Heart left ventricle (tissue), 13 donors: ENCODE measurements at regions not wholly inside any gene's neighbourhood (a gene's known extent, or its start where the extent isn't known, plus 50 kb on each side); places are given as distances from the start of the nearest gene placed in this dataset.

Source experiments
- POLR2A ChIP-seq, 2 donors: fragments of 450-650 bp; IDR thresholded peaks; one replicate each; pipeline ENCODE4 v1.6.1; 2017; ENCODE audit warnings: antibody characterized with exemption in 2 of 2, mild to moderate bottlenecking in 2 of 2, moderate library complexity in 2 of 2
- TF ChIP-seq, protein P1 (sequence below), 12 donors: fragments of 200-600 bp; sonication (generic) in 4 of 12; IDR thresholded peaks; one replicate each; pipeline versions ENCODE4 v1.5.0 to v1.8.0; 2018 to 2022; ENCODE audit warnings: antibody characterized with exemption in 12 of 12, mild to moderate bottlenecking in 5 of 12
- donor health status: ischemic (EF 13 %, LVEDD 7.1; RV severe dilation, severe dysfunction).
- donor health status: DM: no; HTN: yes; CAD: no.
- donor health status: DM: no; HTN: no; CAD: no.
- donor health status: ischemic (EF 25% LVEDD 6.9; RV normal size, moderate dysfunction).
- donor health status: ischemic (EF 25% LVEDD 5.7; RV mildly dilated, moderate dysfunction).
- donor health status: ischemic (EF 35%, LVEDD 5.7; RV mildly dilated, moderate dysfunction).
- donor health status: nonischemic (EF 11% LVEDD 7.7; RV severe dilation, severe dysfunction).
- donor health status: DM: yes; HTN: yes; CAD: no.
- donor health status: PGD.
- donor health status: ischemic (EF 29% LVEDD 5.4; RV normal size, mild dysfunction).
- donor health status: nonischemic (EF 23%, LVEDD 6.1; RV moderate dilation, normal function).

DNA sequence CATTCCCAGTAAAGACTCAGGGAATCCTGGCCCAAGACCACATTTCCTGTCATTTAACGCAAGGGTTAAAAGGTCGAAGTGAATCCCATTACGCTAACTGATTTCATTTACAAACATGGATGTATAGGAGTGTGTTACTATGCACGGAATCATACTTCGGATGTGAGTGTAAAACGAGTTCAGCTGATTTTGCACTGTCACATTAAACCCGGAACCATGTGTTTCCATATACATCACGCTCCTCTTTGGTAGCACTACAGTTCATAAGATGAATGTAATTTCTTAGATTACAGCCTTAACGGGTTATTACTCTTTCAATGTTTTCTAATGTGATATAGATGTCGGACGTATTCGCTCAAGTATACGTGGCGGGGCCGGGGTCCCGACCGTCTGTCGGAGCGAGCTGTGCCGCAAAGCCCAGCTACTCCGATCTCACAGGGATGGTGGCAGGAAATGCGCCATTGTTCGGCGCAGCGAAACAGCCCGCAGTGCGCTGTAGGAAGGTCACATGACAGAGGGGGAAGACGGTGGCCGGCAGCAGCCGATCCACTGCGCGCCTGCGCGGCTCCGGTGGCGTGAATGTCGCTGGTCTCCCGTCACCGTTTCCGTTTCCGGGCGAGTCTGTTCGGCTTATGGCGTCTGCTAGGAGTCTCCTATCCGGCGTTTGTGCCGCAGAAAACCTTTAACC, 97.3 kb downstream of the NPAP1 start:
- TF ChIP-seq, protein P1, sequence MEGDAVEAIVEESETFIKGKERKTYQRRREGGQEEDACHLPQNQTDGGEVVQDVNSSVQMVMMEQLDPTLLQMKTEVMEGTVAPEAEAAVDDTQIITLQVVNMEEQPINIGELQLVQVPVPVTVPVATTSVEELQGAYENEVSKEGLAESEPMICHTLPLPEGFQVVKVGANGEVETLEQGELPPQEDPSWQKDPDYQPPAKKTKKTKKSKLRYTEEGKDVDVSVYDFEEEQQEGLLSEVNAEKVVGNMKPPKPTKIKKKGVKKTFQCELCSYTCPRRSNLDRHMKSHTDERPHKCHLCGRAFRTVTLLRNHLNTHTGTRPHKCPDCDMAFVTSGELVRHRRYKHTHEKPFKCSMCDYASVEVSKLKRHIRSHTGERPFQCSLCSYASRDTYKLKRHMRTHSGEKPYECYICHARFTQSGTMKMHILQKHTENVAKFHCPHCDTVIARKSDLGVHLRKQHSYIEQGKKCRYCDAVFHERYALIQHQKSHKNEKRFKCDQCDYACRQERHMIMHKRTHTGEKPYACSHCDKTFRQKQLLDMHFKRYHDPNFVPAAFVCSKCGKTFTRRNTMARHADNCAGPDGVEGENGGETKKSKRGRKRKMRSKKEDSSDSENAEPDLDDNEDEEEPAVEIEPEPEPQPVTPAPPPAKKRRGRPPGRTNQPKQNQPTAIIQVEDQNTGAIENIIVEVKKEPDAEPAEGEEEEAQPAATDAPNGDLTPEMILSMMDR (IDR thresholded peaks at IDR 0.05): no peak
- peak in 1 of 2 donors; percentile 16 for TF ChIP-seq POLR2A (IDR thresholded peaks at IDR 0.05)
